B cell (primary cell): ENCODE measurements at regions not wholly inside any gene's neighbourhood (a gene's known extent, or its start where the extent isn't known, plus 50 kb on each side); places are given as distances from the start of the nearest gene placed in this dataset.
"Not testable (repeated sequence)": the region's sequence is repeated elsewhere in the genome, so short reads cannot be mapped to it uniquely, and the experiment has no call there.

Source experiments
- ATAC-seq: fragments of 200-7000 bp; cut with Tn5 transposase; one replicate; pipeline ENCODE4 v1.10.0; 2021; ENCODE audit warnings: low read depth, mild to moderate bottlenecking, moderate number of reproducible peaks, moderate library complexity
- CTCF ChIA-PET: fragments of 350-600 bp; sonication (Branson Sonifier 250); formaldehyde crosslinking; loops from one replicate; lab custom pipeline; 2021; ENCODE audit warnings: antibody characterized with exemption, inconsistent platforms; lab: Charles Lee
- POLR2A ChIA-PET: fragments of 350-600 bp; sonication (Branson Sonifier 250); formaldehyde crosslinking; loops from one replicate; lab custom pipeline; 2021; ENCODE audit warnings: antibody characterized with exemption; lab: Charles Lee
- DNase-seq: peaks from one replicate; pipeline ENCODE4 v3.0.0; 2013
- H2AFZ ChIP-seq: 2 replicates; pipeline ENCODE4 v1.6.1; 2012; ENCODE audit warnings: mild to moderate bottlenecking, low read depth, low read length; ENCODE audit not compliant: insufficient read depth, poor library complexity, severe bottlenecking
- H3K27ac ChIP-seq, 2 donors: 1 replicate in 1 of 2; 2 replicates in 1 of 2; pipeline ENCODE4 v1.5.1; 2012 to 2013; ENCODE audit warnings: low read length in 2 of 2, mild to moderate bottlenecking in 2 of 2, moderate library complexity in 1 of 2
- H3K27me3 ChIP-seq, 4 experiments: fragments of 200-600 bp in 1 of 4; sonication (generic) in 1 of 4; replicated peaks in 1 of 4; 1 replicate in 2 of 4; 2 replicates in 2 of 4; pipeline versions ENCODE4 v1.6.1 to v1.7.0; 2013 to 2016; ENCODE audit warnings: low read length in 3 of 4, mild to moderate bottlenecking in 2 of 4, mixed read lengths in 1 of 4, moderate library complexity in 1 of 4; ENCODE audit not compliant: insufficient read depth in 4 of 4, control insufficient read depth in 3 of 4; ENCODE audit errors: control extremely low read depth in 1 of 4
- H3K36me3 ChIP-seq, 2 experiments: replicated peaks in 1 of 2; 1 replicate in 1 of 2; 2 replicates in 1 of 2; pipeline versions ENCODE4 v1.6.1 to v1.7.1; 2013; ENCODE audit warnings: low read length in 1 of 2; ENCODE audit not compliant: insufficient read depth in 2 of 2, control insufficient read depth in 1 of 2; ENCODE audit errors: control extremely low read depth in 1 of 2, extremely low read depth in 1 of 2
- H3K4me1 ChIP-seq, 2 donors: fragments of 200-600 bp in 1 of 2; sonication (generic) in 1 of 2; 1 replicate in 1 of 2; 2 replicates in 1 of 2; pipeline versions ENCODE4 v1.5.1 to v1.6.1; 2013 to 2017; ENCODE audit warnings: low read length in 2 of 2; ENCODE audit not compliant: control insufficient read depth in 2 of 2, insufficient read depth in 2 of 2
- H3K4me2 ChIP-seq: replicated peaks from 2 replicates; pipeline ENCODE3; 2012; ENCODE audit warnings: mild to moderate bottlenecking, low read depth, low read length; ENCODE audit not compliant: poor library complexity, severe bottlenecking
- H3K4me3 ChIP-seq, 5 experiments: fragments of 200-600 bp in 1 of 5; sonication (generic) in 1 of 5; 1 replicate in 3 of 5; 2 replicates in 2 of 5; pipeline versions ENCODE4 v1.5.1 to v1.7.0; 2011 to 2016; ENCODE audit warnings: low read length in 4 of 5, mild to moderate bottlenecking in 4 of 5, low read depth in 2 of 5, control low read depth in 1 of 5, moderate library complexity in 1 of 5; ENCODE audit not compliant: insufficient read depth in 1 of 5; ENCODE audit errors: control extremely low read depth in 1 of 5, extremely low read depth in 1 of 5
- H3K79me2 ChIP-seq: fragments of 200-600 bp; sonication (generic); one replicate; pipeline ENCODE4 v1.6.0; 2016; ENCODE audit warnings: low read length; ENCODE audit not compliant: control insufficient read depth, insufficient read depth
- H3K9ac ChIP-seq: fragments of 200-600 bp; sonication (generic); 2 replicates; pipeline ENCODE4 v1.6.1; 2017; ENCODE audit warnings: mild to moderate bottlenecking, low read length, moderate library complexity
- H3K9me3 ChIP-seq, 3 donors: one replicate each; pipeline versions ENCODE4 v1.6.1 to v1.7.1; 2013; ENCODE audit warnings: low read length in 2 of 3; ENCODE audit not compliant: control insufficient read depth in 2 of 3, insufficient read depth in 1 of 3; ENCODE audit errors: control extremely low read depth in 1 of 3
- H4K20me1 ChIP-seq: 2 replicates; pipeline ENCODE4 v1.6.0; 2012; ENCODE audit warnings: mild to moderate bottlenecking, low read length; ENCODE audit not compliant: insufficient read depth, control insufficient read depth, poor library complexity, severe bottlenecking
- H3K27ac Mint-ChIP-seq: one replicate; pipeline ENCODE4 v1.8.0; 2021; ENCODE audit warnings: mixed read lengths
- H3K27me3 Mint-ChIP-seq: one replicate; pipeline ENCODE4 v1.8.0; 2021; ENCODE audit warnings: mixed read lengths
- H3K4me1 Mint-ChIP-seq: one replicate; pipeline ENCODE4 v1.8.0; 2021; ENCODE audit warnings: mixed read lengths
- H3K4me3 Mint-ChIP-seq: one replicate; pipeline ENCODE4 v1.8.0; 2021; ENCODE audit warnings: mixed read lengths
- H3K9me3 Mint-ChIP-seq: one replicate; pipeline ENCODE4 v1.8.0; 2022; ENCODE audit warnings: mixed read lengths; ENCODE audit not compliant: insufficient read depth
- EZH2 ChIP-seq: IDR thresholded peaks from 2 replicates; pipeline ENCODE4 v1.6.1; 2012; ENCODE audit warnings: borderline replicate concordance, low read depth, mild to moderate bottlenecking, moderate library complexity, low read length; ENCODE audit not compliant: insufficient read depth, poor library complexity, severe bottlenecking
- WGBS: methylation state at CpG from one replicate; pipeline ENCODE4 v1.1.5; 2013; ENCODE audit warnings: missing lambda C conversion rate; ENCODE audit not compliant: insufficient coverage; 5-methylcytosine and 5-hydroxymethylcytosine counted together
- intact Hi-C: fragments of 100-400 bp; cut with micrococcal nuclease; formaldehyde crosslinking; loops from one replicate; pipeline ENCODE4 v1.10.0; 2022
- TF ChIP-seq, protein P1 (sequence below): fragments of 200-600 bp; IDR thresholded peaks from one replicate; pipeline ENCODE4 v1.8.0; 2022; ENCODE audit warnings: antibody characterized with exemption, mild to moderate bottlenecking

DNA sequence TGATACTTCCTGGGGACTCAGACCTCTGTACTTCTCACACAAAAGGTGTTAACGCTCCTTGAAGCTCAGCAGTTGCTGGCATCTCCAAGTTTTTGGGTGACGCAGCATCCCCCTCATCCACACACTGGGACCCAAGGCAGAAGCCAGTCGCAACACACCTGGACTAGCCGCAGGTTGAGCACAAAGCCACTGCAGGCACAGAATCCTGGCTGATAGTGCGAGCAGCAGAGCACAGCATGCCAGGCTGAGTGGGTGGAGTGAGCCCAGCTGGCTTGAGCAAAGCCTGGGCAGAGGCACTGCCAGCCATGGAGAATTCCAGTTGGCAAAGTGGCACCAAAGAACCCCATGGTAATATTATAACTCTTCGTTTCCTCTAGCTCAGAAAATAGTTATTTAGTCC lies 873.2 kb upstream of the NDST4 start:
- no peak overlapping the region for H3K9ac ChIP-seq
- peaks cover 0 to 13% (median 0%) of the 10 kb centered on the region in 3 donors for H3K9me3 ChIP-seq
- no peaks in the 10 kb centered on the region for H3K27me3 Mint-ChIP-seq
- H3K79me2 ChIP-seq = no peaks in the 10 kb centered on the region
- 96% methylated on average over 5 of the region's 6 CpGs for WGBS
- no peak for DNase-seq
- no peaks in the 10 kb centered on the region for H3K36me3 ChIP-seq
- no peak for TF ChIP-seq EZH2
- TF ChIP-seq, protein P1, sequence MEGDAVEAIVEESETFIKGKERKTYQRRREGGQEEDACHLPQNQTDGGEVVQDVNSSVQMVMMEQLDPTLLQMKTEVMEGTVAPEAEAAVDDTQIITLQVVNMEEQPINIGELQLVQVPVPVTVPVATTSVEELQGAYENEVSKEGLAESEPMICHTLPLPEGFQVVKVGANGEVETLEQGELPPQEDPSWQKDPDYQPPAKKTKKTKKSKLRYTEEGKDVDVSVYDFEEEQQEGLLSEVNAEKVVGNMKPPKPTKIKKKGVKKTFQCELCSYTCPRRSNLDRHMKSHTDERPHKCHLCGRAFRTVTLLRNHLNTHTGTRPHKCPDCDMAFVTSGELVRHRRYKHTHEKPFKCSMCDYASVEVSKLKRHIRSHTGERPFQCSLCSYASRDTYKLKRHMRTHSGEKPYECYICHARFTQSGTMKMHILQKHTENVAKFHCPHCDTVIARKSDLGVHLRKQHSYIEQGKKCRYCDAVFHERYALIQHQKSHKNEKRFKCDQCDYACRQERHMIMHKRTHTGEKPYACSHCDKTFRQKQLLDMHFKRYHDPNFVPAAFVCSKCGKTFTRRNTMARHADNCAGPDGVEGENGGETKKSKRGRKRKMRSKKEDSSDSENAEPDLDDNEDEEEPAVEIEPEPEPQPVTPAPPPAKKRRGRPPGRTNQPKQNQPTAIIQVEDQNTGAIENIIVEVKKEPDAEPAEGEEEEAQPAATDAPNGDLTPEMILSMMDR = no peak
- intact Hi-C loops = no loop called here
- H3K4me3 Mint-ChIP-seq = no peak overlapping the region
- no peaks in the 10 kb centered on the region for H3K27me3 ChIP-seq
- no peak overlapping the region for H3K27ac Mint-ChIP-seq
- no peaks in the 10 kb centered on the region for H3K4me1 Mint-ChIP-seq
- no peak overlapping the region for H3K4me3 ChIP-seq
- CTCF ChIA-PET = no interaction called here
- H3K4me1 ChIP-seq = no peaks in the 10 kb centered on the region
- no peak overlapping the region for H3K27ac ChIP-seq
- no peak overlapping the region for H3K4me2 ChIP-seq
- no peak for ATAC-seq
- POLR2A ChIA-PET = no interaction called here
- no peak overlapping the region for H2AFZ ChIP-seq
- no peaks in the 10 kb centered on the region for H4K20me1 ChIP-seq
- peaks cover 3% of the 10 kb centered on the region for H3K9me3 Mint-ChIP-seq

DNA sequence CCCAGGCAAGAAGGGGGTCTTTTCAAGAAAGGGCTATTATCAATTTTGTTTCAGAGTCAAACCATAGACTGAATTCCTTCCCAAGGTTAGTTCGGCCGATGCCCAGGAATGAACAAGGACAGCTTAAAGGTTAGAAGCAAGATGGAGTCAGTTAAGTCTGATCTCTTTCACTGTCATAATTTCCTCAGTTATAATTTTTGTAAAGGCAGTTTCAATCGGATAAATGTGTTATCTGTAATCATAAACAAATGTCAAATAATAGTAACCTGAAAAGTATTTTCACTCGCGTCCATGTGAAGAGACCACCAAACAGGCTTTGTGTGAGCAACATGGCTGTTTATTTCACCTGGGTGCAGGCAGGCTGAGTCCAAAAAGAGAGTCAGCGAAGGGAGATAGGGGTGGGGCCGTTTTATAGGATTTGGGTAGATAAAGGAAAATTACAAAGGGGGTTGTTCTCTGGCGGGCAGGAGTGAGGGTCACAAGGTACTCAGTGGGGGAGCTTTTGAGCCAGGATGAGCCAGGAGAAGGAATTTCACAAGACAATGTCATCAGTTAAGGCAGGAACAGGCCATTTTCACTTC lies 862.1 kb upstream of the NDST4 start:
- H3K27me3 ChIP-seq, DNase-seq, H3K9ac ChIP-seq, H3K4me2 ChIP-seq, H2AFZ ChIP-seq, POLR2A ChIA-PET, H3K27ac ChIP-seq, H3K27me3 Mint-ChIP-seq, ATAC-seq, CTCF ChIA-PET, H3K4me1 ChIP-seq, H3K79me2 ChIP-seq, H3K27ac Mint-ChIP-seq, H3K4me3 ChIP-seq, H3K36me3 ChIP-seq, H3K9me3 Mint-ChIP-seq, H3K4me3 Mint-ChIP-seq, H3K4me1 Mint-ChIP-seq, intact Hi-C loops, H4K20me1 ChIP-seq, H3K9me3 ChIP-seq: not testable (repeated sequence)
- 64% methylated on average over 2 of the region's 8 CpGs for WGBS
